Erythroblast (primary cell): ENCODE measurements at regions not wholly inside any gene's neighbourhood (a gene's known extent, or its start where the extent isn't known, plus 50 kb on each side); places are given as distances from the start of the nearest gene placed in this dataset.
"Not testable (repeated sequence)": the region's sequence is repeated elsewhere in the genome, so short reads cannot be mapped to it uniquely, and the experiment has no call there.

Experiments
- DNase-seq, 2 experiments: peaks; one replicate each; lab custom pipeline; 2025; lab: John Stamatoyannopoulos, UW
- GATA1 ChIP-seq: IDR thresholded peaks from 2 replicates; pipeline ENCODE4 v1.6.1; 2011; ENCODE audit warnings: low read depth, mild to moderate bottlenecking, control low read depth, low read length, moderate library complexity
- POLR2A ChIP-seq: IDR thresholded peaks from 2 replicates; pipeline ENCODE4 v1.6.1; 2011; ENCODE audit warnings: mild to moderate bottlenecking, low read length

- DNase-seq = no peak
- TF ChIP-seq POLR2A (no peak), GATA1 (no peak)
These were observed 111.5 kb upstream of the SFRP2 start for GRCh38 chr4:153900426-153900825.

GRCh38 chr4:153890761-153891160 is 101.9 kb upstream of the SFRP2 start:
- TF ChIP-seq POLR2A = no peak
- TF ChIP-seq GATA1 = no peak
- no peak for DNase-seq

GRCh38 chr4:153887217-153887616 is 98.3 kb upstream of the SFRP2 start:
- TF ChIP-seq GATA1 = no peak
- TF ChIP-seq POLR2A = no peak
- DNase-seq = no peak

GRCh38 chr4:153884325-153884724 is 95.4 kb upstream of the SFRP2 start:
- DNase-seq = no peak
- no peak for TF ChIP-seq GATA1
- no peak for TF ChIP-seq POLR2A

GRCh38 chr4:153880983-153881382 is 92.1 kb upstream of the SFRP2 start:
- TF ChIP-seq GATA1 (no peak), POLR2A (no peak)
- peak in 1 of 2 experiments; percentile 6 for DNase-seq

GRCh38 chr4:153877898-153878297 is 89.0 kb upstream of the SFRP2 start:
- no peak for TF ChIP-seq GATA1
- TF ChIP-seq POLR2A = no peak
- DNase-seq = no peak

GRCh38 chr4:153873741-153874140 is 84.9 kb upstream of the SFRP2 start:
- no peak for DNase-seq
- TF ChIP-seq GATA1 = no peak
- no peak for TF ChIP-seq POLR2A

- not testable (repeated sequence) for DNase-seq
These were observed 77.9 kb upstream of the SFRP2 start for GRCh38 chr4:153866766-153867165.

GRCh38 chr4:153852501-153852900 is 63.6 kb upstream of the SFRP2 start:
- DNase-seq = no peak
- TF ChIP-seq POLR2A (no peak), GATA1 (no peak)

- TF ChIP-seq POLR2A (no peak), GATA1 (no peak)
- no peak for DNase-seq
These were observed 61.8 kb upstream of the SFRP2 start for GRCh38 chr4:153850533-153851280.

GRCh38 chr4:153844144-153844543 is 55.3 kb upstream of the SFRP2 start:
- no peak for DNase-seq
- no peak for TF ChIP-seq GATA1
- TF ChIP-seq POLR2A = no peak
